HG03469 (cell line): ENCODE measurements at regions not wholly inside any gene's neighbourhood (a gene's known extent, or its start where the extent isn't known, plus 50 kb on each side); places are given as distances from the start of the nearest gene placed in this dataset.
"Not testable (repeated sequence)": the region's sequence is repeated elsewhere in the genome, so short reads cannot be mapped to it uniquely, and the experiment has no call there.

Experiments used
- ATAC-seq: cut with Tn5 transposase; IDR thresholded peaks from one replicate; pipeline ENCODE4 v1.9.1; 2021; ENCODE audit warnings: mild to moderate bottlenecking, moderate library complexity, moderate number of reproducible peaks; ENCODE audit not compliant: unreplicated experiment

GRCh38 chr1:195715652-195716051 is 892.6 kb downstream of the KCNT2 start:
- ATAC-seq = no peak

GRCh38 chr1:195714248-195714647 is 894.0 kb downstream of the KCNT2 start:
- ATAC-seq = no peak

GRCh38 chr1:195709821-195710220 is 898.4 kb downstream of the KCNT2 start:
- no peak for ATAC-seq

GRCh38 chr1:195704028-195704427 is 904.2 kb downstream of the KCNT2 start:
- ATAC-seq = no peak

- ATAC-seq = no peak
These were observed 907.1 kb downstream of the KCNT2 start for GRCh38 chr1:195701149-195701548.

GRCh38 chr1:195697130-195697529 is 911.1 kb downstream of the KCNT2 start:
- ATAC-seq = peak; percentile 98

- no peak for ATAC-seq
These were observed 921.5 kb downstream of the KCNT2 start for GRCh38 chr1:195686764-195687163.

GRCh38 chr1:195664628-195665027 is 943.6 kb downstream of the KCNT2 start:
- no peak for ATAC-seq

- no peak for ATAC-seq
These were observed 944.5 kb downstream of the KCNT2 start for GRCh38 chr1:195663549-195664280.

GRCh38 chr1:195656780-195657179 is 951.5 kb downstream of the KCNT2 start:
- ATAC-seq = no peak

- not testable (repeated sequence) for ATAC-seq
These were observed 959.4 kb downstream of the KCNT2 start for GRCh38 chr1:195648875-195649274.

- ATAC-seq = no peak
These were observed 970.7 kb downstream of the KCNT2 start for GRCh38 chr1:195637539-195637938.

GRCh38 chr1:195618287-195618686 is 990.0 kb downstream of the KCNT2 start:
- no peak for ATAC-seq

- no peak for ATAC-seq
These were observed 991.1 kb downstream of the KCNT2 start for GRCh38 chr1:195617106-195617505.

GRCh38 chr1:195608883-195609282 is 999.4 kb downstream of the KCNT2 start:
- no peak for ATAC-seq

- ATAC-seq = no peak
These were observed 1001.8 kb downstream of the KCNT2 start for GRCh38 chr1:195606483-195606882.

GRCh38 chr1:195604287-195604686 is 1004.0 kb downstream of the KCNT2 start:
- ATAC-seq = no peak

- no peak for ATAC-seq
These were observed 1010.3 kb downstream of the KCNT2 start for GRCh38 chr1:195597891-195598290.

GRCh38 chr1:195594773-195595172 is 1013.5 kb downstream of the KCNT2 start:
- no peak for ATAC-seq

- no peak for ATAC-seq
These were observed 1013.9 kb downstream of the KCNT2 start for GRCh38 chr1:195594322-195594721.

GRCh38 chr1:195591917-195592672 is 1016.1 kb downstream of the KCNT2 start:
- ATAC-seq = no peak

GRCh38 chr1:195590649-195591048 is 1017.6 kb downstream of the KCNT2 start:
- ATAC-seq = no peak
